GM12878 (cell line): ENCODE measurements at regions not wholly inside any gene's neighbourhood (a gene's known extent, or its start where the extent isn't known, plus 50 kb on each side); places are given as distances from the start of the nearest gene placed in this dataset.
"Not testable (repeated sequence)": the region's sequence is repeated elsewhere in the genome, so short reads cannot be mapped to it uniquely, and the experiment has no call there.

ENCODE experiments used
- ATAC-seq: fragments of 200-7000 bp; cut with Tn5 transposase; 3 replicates; pipeline ENCODE4 v1.9.1; 2020; ENCODE audit warnings: mild to moderate bottlenecking, moderate library complexity
- BruUV-seq: library from RNA; stranded (reverse); fragments of 400-500 nt; replicated peaks from 2 replicates; lab custom pipeline; 2021; lab: Mats Ljungman, UMichigan
- CTCF ChIA-PET: fragments of 300-600 bp; sonication (Branson Sonifier 250); formaldehyde crosslinking; extraction: SDS; loops from one replicate; lab custom pipeline; 2021; ENCODE audit warnings: inconsistent platforms; lab: Yijun Ruan, JAX
- POLR2A ChIA-PET: fragments of 350-600 bp; formaldehyde crosslinking; extraction: SDS; loops from one replicate; lab custom pipeline; 2021; ENCODE audit warnings: inconsistent platforms; lab: Charles Lee
- RAD21 ChIA-PET: fragments of 300-600 bp; sonication (Branson Sonifier 250); formaldehyde crosslinking; loops from one replicate; lab custom pipeline; 2023; ENCODE audit warnings: antibody characterized with exemption; ENCODE audit not compliant: unreplicated experiment; lab: Charles Lee
- SMC1A ChIA-PET: fragments of 300-600 bp; sonication (Branson Sonifier 250); formaldehyde crosslinking; loops from one replicate; lab custom pipeline; 2023; ENCODE audit not compliant: unreplicated experiment, uncharacterized antibody; lab: Charles Lee
- DNase-seq: peaks from one replicate; pipeline ENCODE4 v3.0.0-alpha.2; 2011; ENCODE audit warnings: low read depth, low spot score
- FAIRE-seq: peaks from 3 replicates; lab custom pipeline; 2011; peaks lifted over from hg19 to GRCh38; lab: Jason Lieb, UNC
- H2AFZ ChIP-seq: 2 replicates; pipeline ENCODE4 v1.6.0; 2011; ENCODE audit warnings: low read depth, low read length, control low read depth; ENCODE audit not compliant: control insufficient read depth
- H3K27ac ChIP-seq: 2 replicates; pipeline ENCODE4 v1.5.1; 2011; ENCODE audit warnings: control low read depth; ENCODE audit not compliant: control insufficient read depth, insufficient read depth
- H3K27me3 ChIP-seq, 2 experiments: replicated peaks in 1 of 2; 2 replicates each; pipeline versions ENCODE4 v1.6.0 to v1.6.1; 2011; ENCODE audit warnings: low read length in 1 of 2; ENCODE audit not compliant: control insufficient read depth in 2 of 2, insufficient read depth in 2 of 2
- H3K36me3 ChIP-seq, 2 experiments: 2 replicates each; pipeline ENCODE4 v1.5.1; 2011; ENCODE audit warnings: low read length in 1 of 2; ENCODE audit not compliant: control insufficient read depth in 2 of 2, insufficient read depth in 2 of 2
- H3K4me1 ChIP-seq: 2 replicates; pipeline ENCODE4 v1.6.1; 2011; ENCODE audit warnings: mild to moderate bottlenecking, low read length, moderate library complexity, mixed read lengths; ENCODE audit not compliant: control insufficient read depth, insufficient read depth
- H3K4me2 ChIP-seq: 2 replicates; pipeline ENCODE4 v1.6.0; 2011; ENCODE audit warnings: control low read depth; ENCODE audit not compliant: control insufficient read depth, insufficient read depth
- H3K4me3 ChIP-seq: fragments of 200-600 bp; sonication (generic); 2 replicates; pipeline ENCODE4 v1.5.1; 2016
- H3K79me2 ChIP-seq: 2 replicates; pipeline ENCODE4 v1.6.0; 2011; ENCODE audit warnings: low read length; ENCODE audit not compliant: control insufficient read depth, insufficient read depth
- H3K9ac ChIP-seq: 2 replicates; pipeline ENCODE4 v1.8.0; 2011; ENCODE audit warnings: low read length, control low read depth, mixed read lengths; ENCODE audit not compliant: control insufficient read depth, insufficient read depth
- H3K9me3 ChIP-seq: replicated peaks from 3 replicates; pipeline ENCODE4 v1.5.1; 2011; ENCODE audit warnings: mild to moderate bottlenecking, low read length; ENCODE audit not compliant: control insufficient read depth, insufficient read depth
- H4K20me1 ChIP-seq: 2 replicates; pipeline ENCODE4 v1.6.0; 2011; ENCODE audit not compliant: control insufficient read depth, insufficient read depth
- BCL3 ChIP-seq: IDR thresholded peaks from 2 replicates; pipeline ENCODE4 v1.6.1; 2011; ENCODE audit warnings: borderline replicate concordance, low read depth, mild to moderate bottlenecking, moderate library complexity, low read length; ENCODE audit not compliant: insufficient read depth, poor library complexity, severe bottlenecking
- MAX ChIP-seq: IDR thresholded peaks from 2 replicates; pipeline ENCODE4 v1.6.1; 2012; ENCODE audit warnings: low read depth, low read length, improper control_type of control experiment
- PML ChIP-seq: IDR thresholded peaks from 2 replicates; pipeline ENCODE4 v1.6.1; 2012; ENCODE audit warnings: low read length, inconsistent platforms
- RBBP5 ChIP-seq: fragments of 200-600 bp; sonication (generic); conservative IDR thresholded peaks from 2 replicates; pipeline ENCODE4 v1.6.1; 2016
- RCOR1 ChIP-seq: conservative IDR thresholded peaks from 2 replicates; pipeline ENCODE4 v1.6.1; 2012; ENCODE audit warnings: low read depth, low read length, improper control_type of control experiment
- RFX5 ChIP-seq: IDR thresholded peaks from 2 replicates; pipeline ENCODE4 v1.6.1; 2011; ENCODE audit warnings: low read depth, low read length, improper control_type of control experiment
- SREBF1 ChIP-seq: IDR thresholded peaks from 2 replicates; pipeline ENCODE4 v1.6.1; 2012; ENCODE audit warnings: mild to moderate bottlenecking, low read length
- USF1 ChIP-seq: IDR thresholded peaks from 2 replicates; pipeline ENCODE4 v1.6.1; 2011; ENCODE audit warnings: borderline replicate concordance, low read depth, mild to moderate bottlenecking, moderate library complexity, mixed read lengths, low read length; ENCODE audit not compliant: insufficient read depth; ENCODE audit errors: extremely low read length
- USF2 ChIP-seq: IDR thresholded peaks from 2 replicates; pipeline ENCODE4 v1.6.1; 2011; ENCODE audit warnings: low read depth, low read length, improper control_type of control experiment, borderline replicate concordance
- WGBS: methylation state at CpG from one replicate; pipeline ENCODE4 v1.1.6; 2016; ENCODE audit warnings: low lambda C conversion rate; ENCODE audit not compliant: insufficient replicate concordance, insufficient coverage; ENCODE audit errors: missing lambda C conversion rate; 5-methylcytosine and 5-hydroxymethylcytosine counted together
- in situ Hi-C: fragments of 300-500 bp; cut with MboI; formaldehyde crosslinking; loops from 9 replicates; pipeline ENCODE4 v1.14.3; 2018; ENCODE audit warnings: mixed read lengths
- intact Hi-C: fragments of 100-400 bp; cut with micrococcal nuclease; formaldehyde crosslinking; loops from one replicate; pipeline ENCODE4 v1.14.2; 2022; ENCODE audit not compliant: unreplicated experiment

- H3K4me2 ChIP-seq, SMC1A ChIA-PET, H3K36me3 ChIP-seq, H3K27me3 ChIP-seq, POLR2A ChIA-PET, H3K9me3 ChIP-seq, RAD21 ChIA-PET, H3K4me3 ChIP-seq, H3K4me1 ChIP-seq, H4K20me1 ChIP-seq, CTCF ChIA-PET, H3K27ac ChIP-seq, in situ Hi-C loops, BruUV-seq, H2AFZ ChIP-seq, H3K9ac ChIP-seq, DNase-seq, H3K79me2 ChIP-seq, ATAC-seq, FAIRE-seq, intact Hi-C loops: not testable (repeated sequence)
- WGBS = 100% methylated on average over 1 of the region's 1 CpG
Measured at GRCh38 chr6:109881953-109882490, 96.1 kb upstream of the GPR6 start.

GRCh38 chr6:109891924-109892323 lies 86.2 kb upstream of the GPR6 start:
- TF ChIP-seq RFX5 = no peak
- TF ChIP-seq USF1 = no peak
- TF ChIP-seq RCOR1 = no peak
- no peak for TF ChIP-seq MAX
- TF ChIP-seq SREBF1 = no peak
- no peak for TF ChIP-seq PML
- no peak for TF ChIP-seq USF2
- no peak for TF ChIP-seq RBBP5
- TF ChIP-seq BCL3 = no peak
- TF ChIP-seq, all 136 proteins: peak for 0
- Histone ChIP-seq H3K4me1 (no peaks in the 10 kb centered on the region), H3K9me3 (no peaks in the 10 kb centered on the region; the same call in 2 of the 3 replicates), H2AFZ (no peak overlapping the region), H3K4me2 (no peak overlapping the region), H4K20me1 (no peaks in the 10 kb centered on the region), H3K4me3 (no peak overlapping the region), H3K36me3 (no peaks in the 10 kb centered on the region), H3K27me3 (no peaks in the 10 kb centered on the region; a peak in 1 of 4 replicates), H3K9ac (no peak overlapping the region), H3K79me2 (no peaks in the 10 kb centered on the region), H3K27ac (no peak overlapping the region)
- ChIA-PET POLR2A (interaction anchor here (0.6 kb wide), 1 partner anchor 1021 kb away, joined by 4 read pairs; no protein-coding TSS in a partner anchor), SMC1A (no interaction called here), CTCF (interaction anchor here (1.2 to 1.8 kb wide), 2 partner anchors 12 to 147 kb away, joined by 4 to 9 read pairs; no protein-coding TSS in a partner anchor), RAD21 (no interaction called here)
- BruUV-seq = no TSS peak
- ATAC-seq = no peak
- WGBS = 18% methylated on average over 5 of the region's 5 CpGs
- no peak for DNase-seq
- no peak for FAIRE-seq
- in situ Hi-C loops (no loop called here), intact Hi-C loops (no loop called here)
